HG03097 (cell line): ENCODE measurements at regions not wholly inside any gene's neighbourhood (a gene's known extent, or its start where the extent isn't known, plus 50 kb on each side); places are given as distances from the start of the nearest gene placed in this dataset.

Experiments
- ATAC-seq: cut with Tn5 transposase; IDR thresholded peaks from one replicate; pipeline ENCODE4 v1.9.1; 2021; ENCODE audit not compliant: unreplicated experiment, low FRiP score

DNA sequence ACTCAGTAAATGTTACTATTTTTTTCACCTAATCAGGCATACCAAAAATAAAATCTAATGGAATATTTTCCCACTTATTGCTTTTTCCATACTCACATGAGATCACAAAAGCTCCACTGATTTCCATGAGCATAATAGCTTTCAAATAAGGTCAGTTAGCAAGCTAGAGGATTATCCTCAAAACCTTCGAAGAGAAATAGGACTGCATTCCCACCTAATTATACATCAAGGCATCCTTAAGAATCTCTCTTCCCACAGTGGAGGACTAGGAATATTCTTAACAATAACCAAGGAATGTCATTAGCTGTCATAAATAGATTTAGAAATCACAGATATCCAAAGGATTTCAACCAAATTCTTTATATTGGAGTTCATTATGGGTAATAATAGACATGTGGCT lies 127.9 kb upstream of the STT3B start:
- no peak for ATAC-seq

DNA sequence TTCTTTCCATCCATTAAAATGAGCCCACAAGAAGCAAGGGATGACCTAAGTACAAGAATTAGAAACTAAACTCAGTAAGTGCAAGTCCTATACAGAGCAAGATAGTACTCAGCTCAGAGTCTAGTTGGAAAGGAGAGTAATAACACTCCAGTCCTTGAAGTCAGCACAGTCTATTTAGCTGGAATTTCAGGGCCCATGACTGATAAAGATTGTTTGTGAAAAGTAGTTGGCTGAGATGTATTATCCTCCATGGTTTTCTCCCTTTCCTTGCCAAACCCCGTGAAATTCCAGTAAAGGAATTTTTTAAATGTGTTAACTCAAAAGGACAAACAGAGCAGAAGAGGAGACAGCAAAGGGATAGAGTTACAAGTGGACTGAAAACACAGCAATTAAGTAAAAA lies 127.2 kb upstream of the STT3B start:
- no peak for ATAC-seq

DNA sequence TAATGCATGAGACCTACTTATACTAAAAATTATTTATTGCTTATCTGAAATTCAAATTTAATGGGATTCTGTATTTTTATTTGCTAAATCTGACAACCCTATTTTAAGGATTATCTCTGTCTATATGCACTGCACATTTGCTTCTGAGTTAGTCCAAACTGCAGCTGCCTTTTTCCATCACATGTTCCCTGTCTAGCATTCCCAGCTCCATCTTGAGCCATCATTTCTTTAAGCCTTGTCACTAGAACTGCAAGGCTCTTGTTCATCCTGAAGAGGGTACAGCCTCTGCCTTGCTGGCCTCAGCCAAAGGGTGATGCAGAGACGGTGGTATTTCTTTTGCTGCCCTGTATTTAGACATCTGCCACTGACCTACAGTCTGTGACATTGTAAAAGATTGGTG lies 125.8 kb upstream of the STT3B start:
- no peak for ATAC-seq

DNA sequence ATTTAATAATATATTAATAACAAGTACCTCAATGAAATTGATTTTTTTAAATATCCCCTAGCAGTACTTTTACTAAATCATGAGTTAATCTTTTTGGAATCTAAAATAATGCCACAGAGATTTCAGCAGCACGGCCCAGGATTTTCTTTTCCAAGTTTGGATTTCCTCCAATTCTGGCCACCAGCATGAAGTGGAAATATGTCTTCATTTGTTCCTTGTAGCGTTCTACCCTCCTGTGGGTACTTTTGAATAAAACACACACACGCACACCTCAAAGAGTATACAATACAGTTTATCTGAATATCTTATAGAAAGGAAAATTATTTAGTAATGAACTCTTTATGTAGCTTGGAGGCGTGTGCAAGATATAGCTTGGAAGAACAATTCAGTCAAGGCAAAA lies 125.1 kb upstream of the STT3B start:
- ATAC-seq, result no peak

DNA sequence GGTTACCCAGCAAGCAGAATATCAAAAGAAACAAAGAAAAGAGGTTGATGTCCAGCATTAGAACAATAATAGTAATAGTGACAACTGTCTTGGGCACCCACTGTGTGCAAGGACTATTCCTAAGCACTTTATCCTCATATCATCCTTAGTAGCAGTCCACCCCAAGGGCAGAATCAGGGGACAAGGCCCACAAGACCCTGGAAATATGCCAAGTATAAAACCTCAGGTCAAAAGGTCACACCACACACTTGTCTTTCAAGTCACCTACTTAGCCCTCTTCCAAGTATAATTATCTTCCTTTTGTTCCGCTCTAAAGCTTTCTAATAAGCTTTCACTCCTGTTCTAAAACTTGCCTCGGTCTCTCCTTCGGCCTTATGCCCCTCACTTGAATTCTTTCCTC lies 124.0 kb upstream of the STT3B start:
- no peak for ATAC-seq

DNA sequence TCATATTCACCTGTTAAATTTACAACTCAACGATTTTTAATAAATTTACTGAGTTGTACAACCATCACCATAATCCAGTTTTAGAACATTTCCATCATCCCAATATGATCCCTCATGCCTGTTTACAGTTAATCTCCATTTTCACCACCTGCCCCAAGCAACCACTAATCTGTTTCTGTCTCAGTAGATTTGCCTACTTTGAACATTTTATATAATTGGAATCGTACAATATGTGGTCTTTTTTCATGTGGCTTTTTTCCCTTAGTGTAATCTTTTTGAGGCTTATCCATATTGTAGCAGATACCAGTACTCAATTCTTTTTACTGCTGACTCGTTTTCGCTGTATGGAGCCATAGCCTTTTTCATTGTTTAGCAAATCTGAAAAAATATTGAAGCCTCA lies 123.3 kb upstream of the STT3B start:
- no peak for ATAC-seq

DNA sequence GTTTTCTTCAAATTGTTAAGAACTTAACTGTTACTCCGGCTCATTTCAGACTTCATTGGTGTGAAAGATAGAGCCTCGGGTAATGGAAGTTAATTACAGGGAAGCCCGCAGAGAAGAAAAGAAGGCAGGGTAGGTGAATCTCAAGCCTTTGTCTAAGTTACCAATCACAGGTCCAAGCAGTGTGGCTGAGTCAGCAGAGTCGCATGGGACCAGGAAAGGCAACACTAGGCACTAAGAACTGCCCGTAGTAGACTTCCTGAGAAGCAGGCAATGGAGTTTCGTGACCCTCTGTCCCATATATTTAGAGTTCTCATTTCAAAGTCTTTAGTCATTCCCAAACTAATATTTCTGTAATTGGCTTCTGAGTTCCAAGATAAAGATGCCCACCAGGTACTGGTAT lies 122.9 kb upstream of the STT3B start:
- ATAC-seq, result no peak

DNA sequence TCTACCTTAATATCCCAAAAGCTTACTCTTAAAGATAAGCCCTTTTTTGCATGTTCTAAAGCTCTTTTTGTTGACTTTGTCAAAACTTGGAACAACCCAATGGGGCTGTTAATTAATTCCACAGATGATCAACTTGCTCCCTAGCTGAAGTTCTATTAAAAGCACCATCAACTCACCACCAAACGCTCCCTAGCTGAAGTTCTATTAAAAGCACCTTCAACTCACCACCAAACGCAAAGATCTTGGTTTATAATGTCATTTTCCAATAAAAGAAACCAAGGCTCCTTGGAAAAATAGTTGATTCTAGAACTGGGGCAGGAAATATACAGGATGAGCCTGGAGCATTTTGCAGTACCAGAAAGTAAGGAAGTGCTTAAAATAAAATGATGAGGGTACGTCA lies 122.3 kb upstream of the STT3B start:
- ATAC-seq, result no peak

DNA sequence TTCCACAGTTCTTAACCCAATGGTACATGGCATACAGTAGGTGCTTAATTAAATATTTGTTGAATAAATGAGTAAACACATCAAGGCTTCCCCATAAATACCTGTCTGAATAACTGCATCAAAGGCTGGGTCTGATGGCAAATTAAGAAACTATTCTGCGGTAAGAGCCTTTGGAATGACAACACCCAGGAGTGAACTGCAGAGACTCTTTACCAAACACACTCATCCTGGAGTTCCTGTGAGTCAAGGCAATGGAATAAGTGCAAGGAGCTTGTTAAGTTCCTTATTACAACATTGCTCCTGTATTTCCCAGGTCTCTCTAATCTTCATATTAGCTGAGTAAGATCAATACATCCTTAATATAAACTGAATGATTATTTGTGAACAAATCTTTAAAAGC lies 119.9 kb upstream of the STT3B start:
- ATAC-seq, result no peak

DNA sequence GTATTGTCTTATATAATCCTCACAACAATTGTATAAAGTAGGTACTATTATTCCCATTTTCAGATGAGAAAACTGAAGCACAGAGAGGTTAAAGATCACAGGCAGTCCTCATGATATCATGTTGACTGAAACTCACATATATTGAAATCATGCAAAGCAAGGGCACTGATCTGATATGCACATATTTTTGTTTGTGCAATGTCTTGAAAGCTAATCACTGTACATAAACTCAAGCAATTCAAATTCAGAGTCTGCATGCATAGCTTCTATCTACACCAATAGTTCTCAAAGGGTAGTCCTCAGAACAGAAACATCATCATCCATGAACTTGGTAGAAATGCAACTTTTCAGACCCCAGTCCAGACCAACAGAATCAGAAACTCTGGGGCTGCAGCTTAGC lies 119.2 kb upstream of the STT3B start:
- ATAC-seq, result no peak

DNA sequence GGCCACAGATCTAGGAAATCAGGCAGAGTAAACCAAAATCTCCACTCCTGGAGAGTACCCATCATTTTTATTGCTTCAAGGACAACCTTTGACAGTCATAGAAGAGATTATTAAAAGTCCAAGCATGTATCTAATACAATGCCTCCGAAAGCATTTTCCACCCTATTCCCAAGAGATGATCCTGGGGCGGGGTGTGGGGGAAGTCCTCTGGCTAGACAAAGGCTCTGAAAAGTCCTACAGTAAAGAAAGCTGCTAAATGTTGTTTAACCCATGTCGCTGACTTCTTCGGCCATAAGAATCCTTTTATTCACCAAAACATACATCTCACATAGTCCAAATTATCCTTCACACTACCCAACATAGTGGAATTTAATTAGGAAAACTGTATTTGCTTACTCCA lies 115.7 kb upstream of the STT3B start:
- no peak for ATAC-seq

DNA sequence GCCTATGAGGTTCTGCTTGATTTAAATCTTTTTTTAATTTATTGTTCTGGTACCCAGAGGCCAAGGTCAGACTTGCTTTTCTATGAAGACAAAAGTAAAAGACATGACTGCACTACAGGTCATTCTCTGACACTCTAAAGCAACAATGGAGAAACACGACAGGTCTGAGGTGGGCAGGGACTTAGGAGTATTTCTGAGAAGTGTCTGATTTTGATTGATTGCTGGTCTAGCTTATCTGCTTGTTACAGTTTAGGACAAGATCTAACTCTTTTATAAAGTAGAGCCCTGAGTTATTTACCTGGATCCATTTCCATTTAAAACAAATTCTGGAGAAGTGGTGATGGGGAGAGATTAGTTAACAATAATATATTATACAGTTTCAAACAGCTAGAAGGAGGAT lies 115.2 kb upstream of the STT3B start:
- ATAC-seq, result no peak

DNA sequence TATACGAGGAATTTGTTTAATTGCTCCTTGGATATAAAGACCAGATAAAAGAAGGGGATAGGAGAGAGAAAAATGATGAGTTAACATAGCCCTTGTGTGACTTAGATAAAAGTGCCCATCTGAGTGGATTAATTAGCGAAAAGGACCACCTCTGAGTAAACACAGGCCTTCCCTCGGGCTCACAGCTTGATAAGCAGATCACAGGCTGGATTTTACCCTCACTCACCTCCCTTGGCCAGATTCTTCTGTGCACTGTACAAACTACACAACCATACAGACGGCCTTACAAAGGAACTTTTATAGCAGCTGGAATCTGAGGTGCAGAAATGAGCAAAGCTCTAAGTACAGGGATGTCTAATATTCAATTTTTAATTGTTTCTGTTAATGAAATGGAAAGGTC lies 112.4 kb upstream of the STT3B start:
- ATAC-seq, result no peak

DNA sequence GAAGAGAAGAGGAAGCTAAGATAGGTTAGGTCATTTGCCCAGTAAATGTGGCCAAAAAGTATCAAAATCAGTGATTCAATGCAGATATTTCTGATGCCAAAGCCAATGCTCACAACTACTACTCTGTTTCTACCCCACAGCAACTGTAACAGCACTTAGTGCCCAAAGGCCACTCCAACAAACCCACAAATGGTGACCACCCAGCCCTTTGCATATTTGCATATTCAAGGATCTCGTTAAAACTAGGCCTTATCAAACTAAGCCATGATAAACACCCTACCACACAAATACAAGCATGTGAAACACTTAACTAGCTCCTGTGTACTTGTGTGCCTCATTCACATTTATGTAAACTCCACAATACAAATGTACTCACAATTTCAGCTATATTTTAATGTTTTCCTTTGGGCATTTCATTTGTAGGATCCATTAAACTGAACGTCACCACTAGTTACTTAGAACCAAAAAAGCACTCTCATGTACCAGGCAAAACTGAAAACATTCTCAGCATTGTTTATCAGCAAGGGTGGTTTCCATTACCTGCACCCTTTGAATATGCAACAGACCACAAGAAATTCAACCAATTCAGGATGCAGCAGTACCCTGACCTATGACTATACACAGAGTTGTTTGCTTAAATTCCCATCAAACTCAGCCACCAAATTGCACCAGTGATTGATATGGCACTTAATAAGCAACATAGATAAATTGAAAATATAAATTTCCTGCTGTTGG lies 111.2 kb upstream of the STT3B start:
- ATAC-seq, result no peak

DNA sequence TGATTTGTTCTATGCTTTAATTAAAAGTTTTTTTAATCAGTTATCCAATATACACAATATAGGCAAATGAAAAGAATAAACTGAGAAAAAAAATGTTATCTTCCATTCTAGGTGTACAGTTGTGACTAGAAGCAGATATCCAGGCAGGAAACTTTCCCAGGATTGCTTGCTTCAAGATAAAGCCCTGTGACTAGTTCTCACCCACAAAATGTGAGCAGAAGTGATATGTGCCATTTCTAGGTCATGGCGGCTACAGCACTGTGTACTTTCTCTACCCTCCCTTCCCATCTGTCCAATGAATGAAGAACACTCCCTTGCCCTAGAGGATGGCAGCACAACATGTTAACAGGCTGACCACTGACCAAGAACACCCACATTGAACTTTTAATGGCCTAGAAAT lies 110.5 kb upstream of the STT3B start:
- ATAC-seq, result no peak

DNA sequence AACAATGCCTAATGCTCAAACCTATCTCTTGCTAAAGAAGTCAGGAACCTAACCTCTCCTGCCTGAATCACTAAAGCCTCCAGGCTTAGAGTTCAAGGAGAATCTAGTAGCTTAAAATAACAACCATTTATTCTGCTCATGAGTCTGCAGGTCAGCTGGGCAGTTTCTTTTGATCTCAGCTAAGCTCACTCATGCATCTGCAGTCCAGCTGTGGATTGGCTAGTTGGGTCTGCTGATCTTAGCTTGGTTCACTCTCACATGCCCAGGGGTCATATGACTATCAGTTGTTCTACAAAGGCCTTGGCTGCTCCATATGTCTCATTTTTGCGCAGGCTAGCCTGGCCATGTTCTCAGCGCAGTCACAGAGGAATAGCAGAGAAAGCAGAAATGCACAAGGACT lies 109.2 kb upstream of the STT3B start:
- no peak for ATAC-seq

DNA sequence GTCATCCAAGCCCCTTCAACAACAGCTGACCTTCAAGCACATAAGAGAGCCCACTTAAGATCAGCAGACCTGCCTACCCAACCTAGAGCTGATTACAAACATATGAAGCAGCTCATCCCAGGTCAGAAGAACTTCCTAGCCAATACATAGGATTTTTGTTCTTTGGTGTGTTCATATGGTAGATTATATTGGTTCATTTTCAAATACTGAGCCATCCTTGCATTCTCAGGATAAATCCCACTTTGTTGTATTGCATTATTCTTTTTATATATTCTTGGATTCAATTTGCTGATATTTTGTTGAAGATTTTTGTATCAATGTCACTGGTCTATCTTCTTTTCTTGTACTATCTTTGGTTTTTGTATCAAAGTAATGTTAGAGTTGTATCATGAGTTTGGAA lies 107.3 kb upstream of the STT3B start:
- no peak for ATAC-seq

DNA sequence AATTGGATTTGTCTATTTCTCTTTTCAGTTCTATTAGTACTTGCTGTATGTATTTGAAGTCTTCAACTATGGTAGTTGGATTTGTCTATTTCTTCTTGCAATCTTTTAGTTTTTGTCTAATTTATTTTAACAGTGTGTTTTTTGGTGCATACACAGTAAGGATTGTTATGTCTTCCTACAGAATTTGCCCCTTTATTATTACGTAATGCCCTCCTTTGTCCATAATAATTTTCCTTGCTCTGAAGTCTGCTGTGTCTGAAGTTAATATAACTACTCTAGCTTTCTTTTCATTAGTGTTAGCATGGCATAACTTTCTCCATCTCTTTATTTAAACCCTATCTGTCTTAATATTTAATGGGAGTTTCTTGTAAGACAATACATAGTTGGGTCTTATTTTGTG lies 105.1 kb upstream of the STT3B start:
- no peak for ATAC-seq

DNA sequence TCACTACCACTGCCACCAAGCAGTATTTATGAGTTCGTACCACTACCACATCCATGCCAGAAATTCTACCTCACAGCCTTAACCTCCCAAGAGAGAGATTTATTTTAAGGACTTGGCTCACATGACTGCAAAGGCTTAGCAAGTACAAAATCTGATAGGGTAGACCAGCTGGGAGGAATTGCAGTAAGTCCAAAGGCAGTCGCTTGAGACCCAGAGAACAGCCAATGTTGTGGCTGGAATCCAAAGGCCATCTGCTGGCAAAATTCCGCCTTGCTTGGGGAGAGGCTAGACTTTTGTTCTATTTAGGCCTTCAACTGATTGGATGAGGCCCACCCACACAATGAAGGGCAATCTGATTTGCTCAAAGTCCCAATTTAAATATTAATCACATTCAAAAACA lies 101.4 kb upstream of the STT3B start:
- no peak for ATAC-seq

DNA sequence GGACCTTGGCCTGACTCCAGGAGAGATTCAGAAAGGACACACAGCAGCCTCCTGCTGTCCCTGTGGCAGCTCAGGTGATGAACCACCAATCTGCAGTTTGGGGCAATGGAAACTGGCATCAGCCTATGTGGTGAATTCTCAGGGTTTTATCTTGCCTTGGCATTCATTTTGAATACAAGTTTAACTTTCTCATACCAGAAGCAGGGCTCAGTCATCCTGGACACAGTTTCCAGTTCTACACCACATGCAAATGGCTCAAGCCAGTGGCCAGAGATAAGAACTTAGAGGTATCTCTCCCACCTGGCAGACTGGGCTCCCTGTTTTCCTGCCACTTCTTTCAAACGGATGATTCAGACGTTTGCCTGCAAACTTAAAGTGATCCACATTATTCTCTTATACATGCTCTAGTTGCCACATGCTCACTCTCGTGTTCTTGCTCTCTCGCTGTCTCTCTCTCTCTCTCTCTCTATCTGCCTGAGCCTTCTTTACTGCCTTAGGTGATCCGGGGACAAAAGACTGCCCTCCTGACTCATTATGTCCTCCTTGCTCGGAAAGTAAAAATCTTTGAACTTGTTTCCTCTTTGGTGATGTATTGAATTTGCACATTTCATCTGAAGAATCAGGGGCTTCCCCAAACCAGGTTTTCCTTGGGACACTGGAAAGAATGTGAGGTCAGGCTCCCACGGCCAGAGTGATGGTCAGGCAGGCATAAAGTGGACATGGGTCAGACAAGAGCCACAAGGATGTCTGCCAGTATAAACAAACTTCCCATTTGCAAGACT lies 99.6 kb upstream of the STT3B start:
- no peak for ATAC-seq

DNA sequence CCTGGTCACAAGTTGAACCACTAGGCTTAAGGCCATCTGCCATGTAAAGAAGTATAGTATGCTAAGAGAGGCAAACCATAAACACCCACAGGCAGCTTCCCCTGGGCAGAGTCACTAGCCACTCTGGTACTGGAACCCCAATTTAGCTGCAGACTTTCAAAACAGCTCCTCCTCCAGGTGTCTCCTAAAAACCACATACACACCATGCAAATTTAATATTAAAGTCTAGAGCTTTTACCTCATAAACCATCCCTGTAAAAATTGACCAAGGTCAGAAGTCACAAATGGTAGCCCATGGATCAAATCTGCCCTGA lies 99.1 kb upstream of the STT3B start:
- ATAC-seq, result no peak

DNA sequence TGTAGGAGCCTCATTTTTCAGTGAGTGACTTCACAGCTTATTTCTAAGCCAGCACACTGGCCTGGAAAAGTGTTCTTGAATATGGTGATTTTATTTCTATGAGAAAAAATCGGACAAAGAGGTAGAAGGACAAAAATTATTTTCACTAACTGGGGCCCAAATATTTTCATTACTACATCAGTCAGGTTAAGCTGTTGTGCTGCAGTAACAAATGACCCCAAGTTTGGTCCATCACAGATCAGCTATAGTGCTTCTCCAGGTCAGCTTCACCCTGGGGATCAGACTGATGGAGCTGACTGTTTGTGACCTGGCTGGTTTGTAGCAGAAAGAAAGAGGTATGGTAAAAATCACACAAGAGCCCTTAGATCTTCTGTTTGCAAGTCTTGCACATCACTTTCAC lies 97.9 kb upstream of the STT3B start:
- ATAC-seq, result no peak

DNA sequence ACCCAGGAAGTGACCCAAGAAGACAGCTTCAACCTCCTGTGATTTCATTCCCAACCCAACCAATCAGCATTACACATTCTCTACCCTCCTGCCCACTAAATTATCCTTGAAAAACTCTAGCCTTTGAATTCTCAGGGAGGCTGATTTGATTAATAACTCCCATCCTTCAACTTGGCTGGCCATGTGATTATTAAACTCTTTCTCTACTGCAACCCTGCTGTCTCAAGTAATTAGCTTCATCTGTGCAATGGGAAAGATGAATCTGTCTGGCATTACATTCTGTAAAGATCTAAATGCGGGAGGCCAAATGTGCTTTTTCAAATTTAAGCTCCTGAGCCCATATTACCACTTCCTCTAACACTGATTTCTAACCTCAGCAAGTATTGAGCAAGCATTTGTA lies 95.9 kb upstream of the STT3B start:
- no peak for ATAC-seq
